ENCODE measurements at regions not wholly inside any gene's neighbourhood (a gene's known extent, or its start where the extent isn't known, plus 50 kb on each side); places are given as distances from the start of the nearest gene placed in this dataset.

DNA sequence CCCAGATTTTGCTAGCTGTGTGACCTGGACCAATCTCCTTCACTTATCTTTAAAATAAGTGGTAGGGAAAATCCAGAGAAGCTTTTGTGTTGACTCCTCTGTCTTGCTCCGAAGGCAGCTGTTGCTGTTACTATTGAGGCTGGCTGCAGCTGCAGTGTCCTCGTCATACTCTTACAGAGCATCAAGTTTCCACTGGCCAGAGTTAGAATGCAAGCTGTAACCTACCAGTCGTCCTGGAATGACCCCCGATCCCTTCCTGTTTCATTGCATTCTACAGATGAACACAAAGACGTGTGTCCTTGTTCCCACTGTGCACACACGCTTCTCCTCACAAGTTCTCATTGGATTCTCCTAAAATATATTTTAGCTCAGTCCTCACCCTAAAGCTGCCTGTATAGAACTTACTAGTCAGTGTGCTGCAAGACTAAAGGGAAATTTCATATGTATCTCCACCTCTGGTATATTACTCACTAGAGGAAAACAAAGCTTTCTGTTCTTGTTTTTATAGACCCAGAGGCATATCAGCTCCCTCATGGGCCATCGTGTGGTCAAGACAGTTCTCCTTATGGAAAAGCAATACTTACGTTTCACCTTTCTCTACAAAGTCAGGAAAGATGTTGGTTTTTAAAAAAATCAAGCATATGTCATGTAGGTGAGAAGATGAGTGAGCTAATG is 589.8 kb downstream of the LMO7 start:
- in situ Hi-C loops (cut with MboI; ENCODE audit: low pct_unique_long_range_greater_than_20kb, low sequenced_read_pairs): no loop called here

DNA sequence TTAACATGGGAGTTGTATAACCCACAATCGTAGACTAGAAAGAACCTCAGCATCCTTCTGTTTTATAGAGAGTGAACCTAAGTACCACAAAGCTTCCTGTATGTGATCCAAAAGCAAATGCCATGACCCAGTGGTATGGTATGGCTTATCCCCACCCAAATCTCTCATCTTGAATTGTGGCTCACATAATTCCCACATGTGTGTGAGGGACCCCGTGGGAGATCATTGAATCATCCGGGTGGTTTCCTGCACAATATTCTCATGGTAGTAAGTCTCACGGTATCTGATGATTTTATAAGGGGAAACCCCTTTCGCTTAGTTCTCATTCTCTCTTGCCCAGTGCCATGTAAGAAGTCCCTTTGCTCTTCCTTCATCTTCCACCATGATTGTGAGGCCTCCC is 587.9 kb downstream of the LMO7 start:
- DNase-seq: no peak
- in situ Hi-C loops (cut with MboI; ENCODE audit: low pct_unique_long_range_greater_than_20kb, low sequenced_read_pairs): no loop called here

More for the DNA sequence above, 589.8 kb downstream of the LMO7 start:
- DNase-seq: no peak

DNA sequence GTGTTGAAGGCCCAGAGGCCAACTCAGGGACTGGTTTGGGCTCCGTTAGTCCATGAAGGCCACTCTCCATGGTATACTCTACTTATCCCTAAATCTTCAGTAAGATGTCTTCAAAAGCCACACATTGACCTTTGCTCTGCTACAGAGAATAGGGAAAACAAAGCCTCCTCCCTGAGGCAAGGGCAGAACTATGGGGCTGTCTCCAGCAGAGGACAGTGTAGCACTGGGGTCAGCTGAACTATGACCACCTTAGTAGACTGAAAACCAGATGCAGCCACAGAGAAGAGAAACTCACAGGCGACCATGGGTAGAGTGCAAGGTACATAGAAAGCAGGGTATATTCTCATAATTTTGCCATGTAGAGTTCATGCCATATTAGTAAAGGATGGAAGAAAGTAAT is 587.4 kb downstream of the LMO7 start:
- in situ Hi-C loops (cut with MboI; ENCODE audit: low pct_unique_long_range_greater_than_20kb, low sequenced_read_pairs): no loop called here

DNA sequence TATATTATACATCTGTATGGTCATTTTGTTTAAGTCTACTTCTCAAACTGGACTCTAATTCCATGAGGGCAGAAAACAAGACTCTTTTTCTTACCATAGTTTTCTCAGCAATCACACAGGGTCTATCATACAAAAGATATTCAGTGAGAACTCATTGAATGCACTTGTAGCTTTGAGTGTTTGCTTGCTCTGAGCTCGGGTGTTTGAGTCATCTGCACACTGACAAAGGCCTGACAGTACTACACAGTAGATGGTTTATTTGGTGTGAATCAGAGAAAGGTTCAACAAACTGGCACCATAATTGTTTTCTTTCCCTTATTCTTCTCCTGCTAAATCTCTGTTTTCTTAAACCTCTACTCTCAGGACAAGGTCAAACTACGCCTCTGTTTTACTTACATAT is 586.4 kb downstream of the LMO7 start:
- DNase-seq: no peak
- in situ Hi-C loops (cut with MboI; ENCODE audit: low pct_unique_long_range_greater_than_20kb, low sequenced_read_pairs): no loop called here

More for the DNA sequence above, 587.4 kb downstream of the LMO7 start:
- no peak for DNase-seq

DNA sequence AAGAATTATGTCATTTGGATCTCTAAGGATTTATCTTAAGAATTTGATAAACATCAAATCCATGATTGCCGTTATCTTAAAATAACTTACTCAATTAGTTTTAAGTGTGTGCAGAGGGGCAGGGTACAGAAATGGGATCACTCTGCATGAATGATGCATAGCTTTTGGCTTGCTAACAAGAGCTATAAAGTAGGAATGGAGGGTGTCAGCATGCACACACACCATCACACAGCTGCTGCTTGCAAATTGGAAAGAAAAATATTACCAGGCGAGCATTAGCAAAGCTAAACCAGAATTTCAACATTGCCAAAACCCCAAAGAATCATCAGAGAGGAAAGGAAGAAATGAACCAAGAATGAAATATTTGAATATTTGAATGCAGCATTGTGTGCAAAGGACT is 580.6 kb downstream of the LMO7 start:
- in situ Hi-C loops (cut with MboI; ENCODE audit: low pct_unique_long_range_greater_than_20kb, low sequenced_read_pairs): no loop called here
- DNase-seq: no peak

DNA sequence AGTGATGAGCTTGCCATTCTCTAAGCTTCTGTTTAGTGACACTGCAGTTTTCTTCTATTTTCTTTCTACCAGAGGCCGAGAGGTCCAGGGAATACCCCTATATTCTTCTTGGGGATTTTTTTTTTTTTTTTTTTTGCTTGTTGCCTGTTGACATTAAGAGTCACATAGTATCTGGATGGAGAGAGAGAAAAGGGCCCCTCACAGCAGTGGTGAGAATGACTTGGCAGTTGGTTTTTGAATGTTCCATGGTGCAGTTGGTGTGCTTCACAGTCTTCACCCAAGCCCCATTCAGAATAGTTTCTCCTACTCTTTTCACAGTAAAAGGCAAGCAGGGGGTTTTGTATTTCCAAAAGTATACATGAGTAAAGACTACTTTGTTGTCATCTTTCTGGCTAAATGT is 577.9 kb downstream of the LMO7 start:
- DNase-seq: no peak
- in situ Hi-C loops (cut with MboI; ENCODE audit: low pct_unique_long_range_greater_than_20kb, low sequenced_read_pairs): no loop called here

DNA sequence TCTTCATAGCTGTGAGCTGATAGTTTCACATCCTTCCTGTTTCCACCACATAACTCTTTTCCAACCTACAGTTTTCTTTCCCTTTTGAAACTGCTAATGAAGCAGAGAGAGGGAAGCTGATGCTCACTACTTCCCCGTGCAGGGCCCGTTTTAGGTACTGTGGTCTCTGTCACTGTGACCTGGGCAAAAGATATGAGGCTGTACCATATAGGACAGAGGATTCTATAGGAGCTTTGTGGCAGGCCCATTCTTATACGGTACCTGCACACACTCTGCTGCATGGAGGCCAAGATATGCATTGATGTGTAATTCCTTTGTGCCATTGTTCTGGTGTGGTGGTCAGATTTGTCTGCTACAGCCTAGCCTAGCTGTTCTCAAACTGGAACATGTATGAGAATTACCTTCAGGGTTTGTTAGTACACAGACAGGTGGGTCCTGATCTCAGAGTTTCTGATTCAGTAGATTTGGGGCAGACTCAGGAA is 577.3 kb downstream of the LMO7 start:
- in situ Hi-C loops (cut with MboI; ENCODE audit: low pct_unique_long_range_greater_than_20kb, low sequenced_read_pairs): no loop called here
- no peak for DNase-seq

DNA sequence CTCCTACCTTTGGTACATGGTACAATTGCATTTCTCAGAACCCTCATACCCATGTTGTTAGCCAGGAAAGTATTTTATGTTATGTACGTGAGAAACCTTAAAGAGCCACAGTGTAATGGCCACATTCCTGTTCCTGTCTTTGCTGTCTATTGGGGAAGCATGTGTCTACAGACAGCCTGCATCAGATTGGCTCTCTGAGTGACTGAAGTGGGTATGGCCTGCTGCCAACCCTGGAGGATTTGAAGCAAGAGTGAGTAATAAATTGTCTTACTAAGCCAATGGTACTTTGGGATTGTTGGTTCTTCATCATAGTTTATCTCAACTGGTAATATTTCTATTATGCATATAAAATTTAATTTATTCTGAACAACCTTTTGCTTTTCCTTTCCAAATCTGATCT is 574.1 kb downstream of the LMO7 start:
- in situ Hi-C loops (cut with MboI; ENCODE audit: low pct_unique_long_range_greater_than_20kb, low sequenced_read_pairs): no loop called here
- DNase-seq: no peak

DNA sequence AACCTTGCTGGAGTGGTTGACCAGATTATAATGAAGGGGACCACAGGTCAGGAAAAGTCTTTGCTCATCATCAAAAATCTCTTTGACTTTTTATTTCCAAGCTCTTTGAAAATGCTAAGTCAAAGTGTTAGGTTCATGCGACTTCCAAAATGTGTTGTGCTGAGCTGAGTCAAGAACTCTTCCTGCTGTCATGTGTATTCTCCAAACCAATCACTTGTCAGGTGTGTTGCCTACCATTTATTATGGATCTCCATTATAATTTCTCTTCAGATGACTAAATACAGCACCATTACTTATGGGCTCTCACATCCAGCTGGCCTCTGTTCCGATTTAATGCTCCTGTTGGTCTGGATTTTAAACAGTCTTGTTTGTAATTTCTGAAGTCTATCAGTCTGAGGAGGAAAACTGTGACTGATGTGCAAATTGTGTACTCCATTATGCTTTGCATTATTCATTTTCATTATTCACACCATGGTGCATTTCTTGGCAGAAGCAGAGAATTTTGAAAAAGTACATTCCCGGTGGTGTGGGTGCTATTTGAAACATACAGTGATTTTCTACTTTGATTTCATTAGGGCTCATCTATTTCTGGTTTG is 562.5 kb downstream of the LMO7 start:
- in situ Hi-C loops (cut with MboI; ENCODE audit: low pct_unique_long_range_greater_than_20kb, low sequenced_read_pairs): no loop called here
- DNase-seq: no peak

DNA sequence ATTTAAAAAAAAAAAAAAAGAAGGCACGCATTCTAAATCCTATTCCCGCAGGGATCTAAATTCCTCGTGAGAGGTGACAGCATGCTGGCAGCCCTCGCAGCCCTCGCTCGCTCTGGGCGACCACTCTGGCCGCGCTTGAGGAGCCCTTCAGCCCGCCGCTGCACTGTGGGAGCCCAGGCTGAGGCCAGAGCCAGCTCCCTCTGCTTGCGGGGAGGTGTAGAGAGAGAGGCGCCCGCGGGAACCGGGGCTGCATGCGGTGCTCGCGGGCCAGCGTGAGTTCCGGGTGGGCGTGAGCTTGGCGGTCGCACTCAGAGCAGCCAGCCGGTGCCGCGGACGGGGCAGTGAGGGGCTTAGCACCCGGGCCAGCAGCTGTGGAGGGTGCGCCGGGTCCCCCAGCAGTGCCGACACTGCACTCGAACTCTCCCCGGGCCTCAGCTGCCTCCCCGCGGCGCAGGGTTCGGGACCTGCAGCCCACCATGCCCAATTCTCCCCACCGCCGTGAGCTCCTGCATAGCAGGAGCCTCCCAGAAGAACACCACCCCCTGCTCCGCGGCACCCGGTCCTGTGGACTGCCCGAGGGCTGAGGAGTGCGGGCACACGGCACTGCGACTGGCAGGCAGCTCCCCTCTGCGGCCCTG is 553.9 kb downstream of the LMO7 start:
- in situ Hi-C loops (cut with MboI; ENCODE audit: low pct_unique_long_range_greater_than_20kb, low sequenced_read_pairs): no loop called here
- DNase-seq: no peak

DNA sequence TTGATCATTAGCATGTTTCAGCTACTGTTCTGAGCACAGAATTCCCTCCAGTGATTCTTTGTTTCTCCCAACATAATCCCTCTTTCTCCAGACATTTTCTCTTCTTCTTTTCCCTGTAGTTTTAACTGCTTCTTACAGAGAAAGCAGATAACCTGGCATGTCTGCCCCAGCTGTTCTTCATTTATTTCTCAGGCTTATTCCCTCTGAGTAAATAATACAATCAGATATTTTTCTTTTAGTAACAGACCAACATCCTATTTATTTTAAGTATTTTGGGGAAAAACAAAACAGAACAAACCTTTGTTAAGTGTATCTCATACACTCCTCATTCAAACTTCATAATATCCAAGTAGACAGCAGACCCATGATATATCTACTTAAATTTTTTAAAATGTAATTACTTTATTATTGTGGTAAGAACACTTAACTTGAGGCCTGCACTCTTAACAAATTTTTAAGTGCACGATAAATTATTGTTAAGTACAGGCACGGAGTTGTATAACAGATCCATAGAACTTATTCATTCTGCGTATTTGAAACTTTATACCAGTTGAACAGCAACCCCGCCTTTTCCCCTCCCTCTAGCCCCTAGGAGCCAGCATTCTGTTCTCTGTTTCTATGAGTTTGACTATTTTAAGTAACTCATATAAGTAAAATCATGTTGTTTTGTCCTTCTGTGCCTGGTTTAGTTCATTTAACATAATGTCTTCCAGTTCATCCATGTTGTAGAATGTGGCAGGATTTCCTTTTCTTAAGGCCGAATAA is 540.0 kb downstream of the LMO7 start:
- no peak for DNase-seq
- in situ Hi-C loops (cut with MboI; ENCODE audit: low pct_unique_long_range_greater_than_20kb, low sequenced_read_pairs): no loop called here

DNA sequence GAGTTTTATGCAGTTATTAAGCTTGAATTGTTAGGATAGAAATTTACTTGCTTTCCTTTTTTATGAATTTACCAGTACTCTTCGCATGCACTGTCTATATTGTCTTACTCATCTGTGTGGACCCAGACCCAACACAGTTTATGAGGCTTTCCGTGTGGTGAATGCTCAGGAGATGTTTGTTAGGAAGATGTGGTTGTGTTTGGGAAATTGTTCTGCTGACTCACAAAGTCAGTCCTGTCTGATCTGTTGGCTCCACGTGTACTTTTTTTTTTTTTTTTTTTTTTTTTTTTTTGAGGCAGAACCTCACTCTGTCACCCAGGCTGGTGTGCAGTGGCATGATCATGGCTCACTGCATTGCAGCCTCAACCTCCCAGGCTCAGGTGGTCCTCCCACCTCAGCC is 532.5 kb downstream of the LMO7 start:
- in situ Hi-C loops (cut with MboI; ENCODE audit: low pct_unique_long_range_greater_than_20kb, low sequenced_read_pairs): no loop called here
- no peak for DNase-seq

DNA sequence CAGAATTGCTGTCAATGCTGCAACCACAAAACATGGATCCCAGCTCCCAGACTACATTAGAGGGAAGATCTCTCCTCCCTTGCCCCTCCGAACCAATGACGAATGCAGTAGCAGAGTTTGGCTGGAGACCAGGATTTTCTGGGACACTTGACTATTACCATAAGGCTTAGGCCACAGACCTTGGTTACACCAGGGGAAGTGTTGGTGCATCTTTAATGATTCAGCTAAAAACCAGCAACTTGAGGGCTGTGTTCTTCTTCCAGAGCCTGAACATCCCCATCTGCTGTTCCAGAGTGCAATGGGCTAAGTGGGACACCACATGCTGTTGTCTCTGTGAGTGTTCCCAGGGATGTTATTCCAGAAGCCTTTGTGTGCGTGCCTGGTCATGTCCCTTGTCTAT is 528.2 kb downstream of the LMO7 start:
- in situ Hi-C loops (cut with MboI; ENCODE audit: low pct_unique_long_range_greater_than_20kb, low sequenced_read_pairs): no loop called here
- no peak for DNase-seq

DNA sequence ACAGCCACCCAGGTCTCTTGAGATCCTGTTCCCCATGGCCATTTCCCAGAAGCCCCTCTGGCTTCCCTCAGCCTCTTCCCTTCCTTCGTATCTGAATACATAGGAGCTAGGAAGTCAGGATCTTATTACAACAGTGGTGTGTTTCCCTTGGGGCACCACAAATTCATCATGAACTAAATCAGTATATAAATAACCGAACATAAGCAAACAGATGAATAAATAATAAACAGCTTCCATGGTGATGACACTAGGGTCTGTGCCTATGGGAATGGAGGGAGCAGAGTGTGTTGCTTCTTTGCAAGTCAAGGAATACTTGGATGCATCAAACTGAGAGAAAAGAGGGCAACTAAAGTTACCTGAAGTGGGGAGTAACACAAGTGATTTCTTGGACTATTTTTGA is 527.6 kb downstream of the LMO7 start:
- in situ Hi-C loops (cut with MboI; ENCODE audit: low pct_unique_long_range_greater_than_20kb, low sequenced_read_pairs): no loop called here
- DNase-seq: no peak

DNA sequence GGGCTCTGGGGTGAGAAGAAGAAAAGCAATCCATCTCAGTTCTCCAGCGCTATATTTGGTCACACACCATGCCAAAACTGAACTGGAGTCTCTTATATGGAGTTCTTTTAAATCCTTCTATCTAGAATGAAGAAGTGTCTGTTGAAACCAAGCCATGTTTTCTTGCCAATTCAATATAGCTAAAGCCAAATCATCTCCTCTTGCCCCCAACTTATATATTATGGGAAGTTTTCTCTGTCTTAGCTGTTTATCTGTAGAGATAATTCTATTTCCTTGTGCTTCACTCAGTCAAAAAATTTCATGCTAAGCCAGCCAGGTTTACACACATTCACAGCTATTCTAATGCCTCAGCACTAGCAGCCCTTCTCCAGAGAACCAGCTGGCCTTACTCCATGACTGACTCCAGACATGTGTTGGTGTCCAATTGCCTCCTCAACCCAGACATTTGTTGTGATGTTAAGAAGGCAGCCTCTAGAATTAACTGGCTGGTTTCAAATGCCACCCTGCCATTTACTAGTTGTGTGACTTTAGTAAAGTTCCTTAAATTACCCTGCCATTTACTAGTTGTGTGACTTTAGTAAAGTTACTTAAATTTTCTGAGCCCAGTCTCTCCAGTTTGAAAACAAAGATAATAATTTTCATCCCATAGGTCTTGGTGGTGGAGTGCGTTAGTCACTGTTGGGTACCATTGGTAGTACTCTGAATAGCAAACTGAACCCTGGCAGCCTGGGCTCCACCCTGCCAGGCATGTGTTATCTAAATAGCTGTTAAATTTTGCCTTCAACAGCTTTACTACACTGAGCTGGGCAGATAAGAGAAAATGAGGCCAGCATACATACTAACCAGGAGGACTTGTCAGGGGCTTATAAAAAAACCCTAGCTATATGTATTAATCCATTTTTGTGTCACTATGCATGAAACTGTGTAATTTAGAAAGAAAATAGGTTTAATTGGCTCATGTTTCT is 525.1 kb downstream of the LMO7 start:
- no peak for DNase-seq
- in situ Hi-C loops (cut with MboI; ENCODE audit: low pct_unique_long_range_greater_than_20kb, low sequenced_read_pairs): no loop called here

DNA sequence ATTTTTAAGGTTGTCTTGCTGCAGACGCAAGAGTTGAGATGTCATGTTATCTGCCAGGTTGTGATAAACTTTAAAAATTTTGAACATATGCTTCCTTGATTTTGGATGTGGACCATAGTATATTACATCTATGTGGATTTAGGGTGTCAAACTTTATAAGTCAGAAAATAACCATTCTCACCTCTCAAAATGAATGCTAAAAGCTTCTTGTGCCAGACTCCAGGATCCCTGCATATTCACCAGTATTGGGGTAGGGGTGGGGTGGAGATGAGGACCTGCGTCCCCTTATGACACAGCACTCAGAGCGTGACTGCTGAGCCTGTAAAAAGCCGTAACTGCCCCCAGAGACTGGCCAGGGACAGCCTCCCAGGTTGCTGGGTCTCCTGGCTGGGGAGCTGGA is 524.4 kb downstream of the LMO7 start:
- no peak for DNase-seq
- in situ Hi-C loops (cut with MboI; ENCODE audit: low pct_unique_long_range_greater_than_20kb, low sequenced_read_pairs): no loop called here

DNA sequence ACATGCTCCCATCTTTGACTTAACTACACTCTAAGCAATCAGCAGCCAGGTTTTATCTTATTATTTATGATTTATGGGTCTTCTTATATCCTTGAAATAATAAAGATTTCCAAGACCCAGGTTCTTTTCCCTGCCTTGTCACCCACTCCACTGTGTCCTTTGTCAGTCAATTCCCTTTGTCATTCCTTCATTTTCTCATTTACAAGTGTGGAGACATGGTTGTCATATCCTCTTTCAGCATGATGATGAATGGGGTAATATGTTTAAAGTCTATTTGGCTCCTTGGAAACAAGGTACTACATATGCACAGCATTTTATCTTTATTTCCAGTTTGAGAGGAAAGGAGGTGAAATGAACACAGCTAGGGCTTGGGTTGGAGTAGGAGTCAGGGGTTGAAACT is 521.8 kb downstream of the LMO7 start:
- in situ Hi-C loops (cut with MboI; ENCODE audit: low pct_unique_long_range_greater_than_20kb, low sequenced_read_pairs): no loop called here

DNA sequence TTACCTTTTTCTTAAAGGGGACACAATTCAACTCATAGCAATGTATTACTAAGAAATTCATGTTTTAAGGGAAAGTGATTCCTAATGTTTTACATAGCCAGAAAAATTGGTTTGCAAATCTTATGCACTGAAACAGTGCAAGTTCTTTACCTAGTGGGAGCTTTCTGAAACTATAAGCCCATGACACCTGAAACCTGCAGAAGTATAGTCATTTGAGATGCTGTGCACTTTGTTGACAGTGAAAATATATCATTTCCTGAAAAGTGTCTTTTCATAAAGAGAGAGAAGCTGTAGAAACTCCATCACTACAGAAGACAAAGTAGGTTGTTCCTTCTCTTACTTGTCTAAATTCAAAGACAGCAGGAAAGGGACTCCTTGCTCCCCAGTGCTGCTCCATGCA is 517.1 kb downstream of the LMO7 start:
- no peak for DNase-seq
- in situ Hi-C loops (cut with MboI; ENCODE audit: low pct_unique_long_range_greater_than_20kb, low sequenced_read_pairs): no loop called here

More for the DNA sequence above, 521.8 kb downstream of the LMO7 start:
- no peak for DNase-seq

DNA sequence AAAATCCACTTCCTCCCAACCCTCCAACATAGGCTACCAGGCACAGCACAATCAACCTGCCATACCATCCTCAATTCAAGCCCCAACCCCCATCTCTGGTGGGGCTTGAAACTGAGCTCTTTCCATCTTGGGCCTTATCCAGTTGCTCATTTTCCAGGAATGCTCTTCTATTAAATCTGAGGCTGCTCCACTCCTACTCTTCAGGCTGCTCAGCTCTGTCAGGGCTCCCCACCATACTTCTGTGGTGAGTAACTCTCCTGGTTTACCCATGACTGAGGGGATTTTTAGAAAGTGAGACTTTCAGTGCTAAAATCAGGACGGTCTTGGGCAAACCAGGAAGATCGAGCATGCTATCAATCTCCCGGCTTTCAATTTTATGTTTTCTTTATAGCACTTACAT is 512.8 kb downstream of the LMO7 start:
- in situ Hi-C loops (cut with MboI; ENCODE audit: low pct_unique_long_range_greater_than_20kb, low sequenced_read_pairs): no loop called here
- DNase-seq: no peak
